Endometrium (tissue), 2 donors: ENCODE measurements at regions not wholly inside any gene's neighbourhood (a gene's known extent, or its start where the extent isn't known, plus 50 kb on each side); places are given as distances from the start of the nearest gene placed in this dataset.

Source experiments
- FAIRE-seq: peaks from 2 replicates; lab custom pipeline; 2012; peaks lifted over from hg19 to GRCh38; lab: Jason Lieb, UNC
- donor health status: control.
- donor health status: control.

DNA sequence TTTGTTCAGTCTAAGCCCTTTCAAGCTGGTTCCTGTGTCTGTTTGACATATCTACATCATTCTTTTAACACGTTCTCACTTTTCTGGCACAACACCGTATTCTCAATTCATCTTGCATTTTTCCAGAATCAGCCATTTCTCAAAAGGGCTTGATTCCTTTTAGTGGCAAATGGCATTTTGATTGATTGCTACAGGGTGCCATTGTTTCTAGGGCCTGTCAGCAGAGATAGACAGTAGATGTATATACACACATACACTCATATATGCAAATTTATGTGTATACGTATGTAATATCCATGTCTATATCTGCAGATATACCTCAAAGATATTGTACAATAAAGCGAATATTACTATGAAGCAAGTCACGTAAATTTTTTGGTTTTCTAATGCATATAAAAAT lies 367.9 kb upstream of the TNP1 start:
- FAIRE-seq: no peak

DNA sequence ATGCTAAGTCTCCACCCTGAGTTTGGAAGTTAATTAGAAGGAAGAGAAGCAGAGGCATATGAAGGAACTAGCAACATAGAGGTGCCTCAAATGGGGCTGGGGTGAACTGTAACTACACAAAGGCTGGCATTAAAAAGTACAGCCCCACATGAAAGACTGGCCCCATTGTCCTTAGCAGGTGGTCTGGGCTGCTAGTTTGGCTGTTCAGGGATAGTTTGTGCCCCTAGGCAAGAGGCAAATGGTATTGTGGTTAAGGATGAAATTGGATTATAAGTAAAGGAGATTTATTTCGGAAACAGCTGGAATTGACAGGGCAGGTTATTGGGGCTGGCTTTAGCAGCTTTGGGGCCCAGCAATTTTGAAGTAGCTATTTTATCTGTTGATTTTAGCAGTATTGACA lies 365.7 kb upstream of the TNP1 start:
- FAIRE-seq: no peak

DNA sequence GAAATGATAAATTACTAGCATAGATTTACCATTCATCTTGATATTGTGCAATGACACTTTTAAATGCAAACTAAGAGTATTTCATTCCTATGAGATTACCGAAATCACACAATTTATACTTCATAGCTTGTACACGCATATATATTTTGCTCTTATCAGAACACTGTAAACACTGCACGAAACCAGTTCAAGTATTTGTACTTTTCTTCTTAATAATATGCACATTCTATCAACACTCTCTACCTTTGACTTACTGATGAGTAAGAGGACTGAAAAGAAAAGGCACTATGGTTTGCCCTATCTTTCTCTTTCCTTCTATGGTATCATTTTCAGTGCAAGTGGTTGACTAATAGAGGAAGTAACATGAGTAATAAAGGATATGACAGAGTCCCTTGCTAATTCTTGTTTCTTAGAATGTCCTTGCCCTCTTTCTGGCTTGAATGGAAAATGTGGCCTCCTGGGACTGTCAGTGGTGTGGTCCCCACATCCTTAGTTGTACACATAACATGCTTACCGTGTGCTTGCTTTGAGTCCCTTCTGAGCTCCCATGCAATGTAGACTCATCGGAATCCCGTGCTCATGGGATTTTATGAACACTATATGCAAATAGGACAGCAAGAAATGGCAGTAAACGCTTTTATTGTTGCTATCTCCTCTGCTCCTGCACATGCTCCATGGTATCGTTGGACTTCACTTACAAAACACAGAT lies 363.5 kb upstream of the TNP1 start:
- FAIRE-seq: no peak

DNA sequence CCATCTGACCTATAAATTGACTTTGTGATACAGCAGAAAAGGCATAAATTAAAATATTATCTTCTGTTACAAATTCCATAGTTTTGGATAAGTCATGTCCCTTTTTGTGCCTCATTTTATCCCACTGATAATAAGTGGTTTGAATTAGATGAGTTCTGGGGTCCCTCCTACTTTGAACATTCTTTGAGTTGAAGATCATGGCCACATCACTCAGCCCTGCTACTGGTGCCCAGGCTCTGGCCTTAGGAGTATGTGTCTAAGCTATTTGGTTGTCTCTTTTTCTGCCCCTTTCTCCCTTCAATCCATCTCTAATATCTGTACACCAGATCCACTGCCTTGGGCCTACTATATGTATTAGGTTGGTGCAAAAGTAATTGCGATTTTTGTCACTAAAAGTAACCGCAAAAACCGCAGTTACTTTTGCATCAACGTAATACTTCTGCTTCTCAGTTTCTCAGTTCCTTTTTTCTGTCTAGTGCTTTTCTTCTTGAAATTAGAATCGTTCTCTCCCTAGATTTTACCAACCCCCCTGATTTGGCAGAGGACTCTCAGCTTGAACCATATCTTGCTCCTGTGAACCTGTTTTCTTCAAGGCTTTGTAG lies 362.5 kb upstream of the TNP1 start:
- FAIRE-seq: no peak

DNA sequence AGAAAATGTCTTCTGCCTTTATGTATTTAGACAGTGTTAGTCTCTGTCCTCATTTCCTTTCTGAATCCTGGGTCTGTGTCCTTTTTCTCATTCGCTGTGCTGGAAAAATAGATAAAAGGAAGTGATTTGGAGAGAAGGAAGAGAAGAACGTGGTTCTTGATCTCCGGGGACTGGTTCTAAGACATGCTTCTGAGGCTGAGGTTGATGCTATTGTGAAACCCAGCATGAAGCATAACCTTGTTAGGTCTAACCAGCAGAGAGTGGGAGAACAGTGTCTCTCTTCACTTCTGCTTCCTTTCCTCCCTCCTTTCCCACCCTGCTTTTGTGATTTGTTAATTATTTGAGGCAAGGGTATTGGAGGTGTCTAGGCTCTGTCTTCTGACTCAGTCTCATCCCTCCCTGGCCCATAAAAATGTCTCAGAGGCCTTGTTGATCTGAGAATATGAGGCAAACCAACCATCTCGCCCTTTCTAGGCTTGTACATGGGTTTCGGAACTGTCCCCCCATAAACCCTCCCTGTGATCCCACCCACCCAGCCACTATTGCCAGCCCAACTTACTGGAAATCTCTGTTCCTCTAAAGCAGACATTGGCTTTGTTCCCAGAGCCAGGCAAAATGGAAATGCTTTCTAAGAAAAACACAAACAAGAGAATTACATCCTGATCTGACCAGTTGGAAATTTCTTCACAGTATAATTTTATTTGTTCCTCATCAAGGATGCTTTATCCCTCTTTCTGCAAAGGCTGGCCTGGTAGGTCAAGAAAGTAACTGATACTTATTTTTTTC lies 360.6 kb upstream of the TNP1 start:
- no peak for FAIRE-seq

DNA sequence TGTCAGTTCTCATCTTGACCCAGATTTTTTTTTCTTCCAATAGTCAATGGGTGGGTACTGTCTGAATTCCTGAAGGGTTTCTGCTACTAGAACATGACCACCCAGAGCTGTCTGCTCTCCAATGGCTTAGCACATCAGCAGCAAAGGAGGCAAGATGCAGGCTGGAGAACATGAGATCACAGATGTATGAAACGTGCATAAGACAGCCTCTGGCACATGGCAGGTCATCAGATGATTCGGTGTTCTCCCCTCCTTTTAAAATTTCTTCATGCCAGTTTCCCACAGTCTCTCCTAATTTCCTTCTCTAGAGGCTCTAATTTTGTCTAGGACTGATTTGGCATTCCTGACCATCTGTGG lies 359.3 kb upstream of the TNP1 start:
- FAIRE-seq: no peak

DNA sequence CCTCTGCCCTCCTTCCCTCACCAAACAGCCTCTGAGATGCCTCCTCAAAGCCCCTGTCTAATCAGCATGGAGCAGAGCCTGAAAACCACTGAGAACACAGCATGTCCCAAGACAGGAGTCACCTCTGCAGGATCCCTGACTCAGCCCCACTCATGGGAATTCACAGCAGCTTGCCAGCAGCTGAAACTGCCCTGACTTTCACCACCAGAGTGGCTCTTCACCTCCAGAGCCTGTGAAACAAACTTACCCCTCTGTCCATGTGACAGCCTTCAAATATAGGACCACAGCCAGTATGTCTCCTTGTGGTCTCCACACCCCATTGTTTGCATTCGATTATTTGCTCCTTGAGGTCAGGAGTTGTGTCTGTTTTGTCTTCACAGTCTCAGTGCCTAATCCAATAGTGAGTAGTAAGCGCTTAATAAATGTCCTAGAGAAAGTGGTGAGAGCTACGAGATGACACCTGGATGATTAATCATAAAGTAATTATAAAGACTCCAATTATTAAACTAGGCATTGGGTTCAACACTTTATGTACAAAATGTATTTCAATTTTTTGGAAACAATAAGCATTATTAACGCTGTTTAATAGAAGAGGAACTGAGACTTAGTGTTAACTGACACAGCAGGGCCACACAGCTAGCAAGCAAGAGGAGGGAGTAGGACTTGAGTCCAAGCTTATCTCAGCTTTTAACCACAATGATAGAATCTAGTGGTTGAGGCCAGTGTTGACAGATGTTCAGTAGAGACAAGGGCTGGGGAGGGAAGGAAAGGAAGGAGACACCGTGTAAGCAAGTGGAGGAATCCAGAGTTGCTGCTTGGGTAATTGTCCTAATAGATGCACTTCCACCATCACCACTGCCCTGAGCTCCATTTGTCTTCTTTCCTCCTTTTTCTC lies 358.7 kb upstream of the TNP1 start:
- FAIRE-seq: no peak

DNA sequence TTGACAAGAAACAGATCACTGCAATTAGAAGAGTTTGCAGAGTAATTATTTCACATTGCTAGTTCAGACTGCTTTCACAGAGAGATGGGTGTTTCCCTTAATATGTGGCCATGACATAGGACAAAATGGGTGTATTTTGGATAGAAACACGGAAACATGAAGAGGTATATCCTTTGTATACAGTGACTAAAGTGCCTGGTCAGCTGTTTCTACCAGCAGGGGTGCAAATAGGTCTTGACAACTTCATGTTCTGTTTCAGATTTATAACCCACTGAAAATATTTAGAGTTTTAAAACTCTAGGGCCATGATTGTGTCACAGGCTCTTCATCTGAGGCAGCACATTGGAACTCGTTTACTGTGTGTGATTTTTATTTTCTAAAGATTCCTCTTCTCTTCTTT lies 357.1 kb upstream of the TNP1 start:
- FAIRE-seq: no peak

DNA sequence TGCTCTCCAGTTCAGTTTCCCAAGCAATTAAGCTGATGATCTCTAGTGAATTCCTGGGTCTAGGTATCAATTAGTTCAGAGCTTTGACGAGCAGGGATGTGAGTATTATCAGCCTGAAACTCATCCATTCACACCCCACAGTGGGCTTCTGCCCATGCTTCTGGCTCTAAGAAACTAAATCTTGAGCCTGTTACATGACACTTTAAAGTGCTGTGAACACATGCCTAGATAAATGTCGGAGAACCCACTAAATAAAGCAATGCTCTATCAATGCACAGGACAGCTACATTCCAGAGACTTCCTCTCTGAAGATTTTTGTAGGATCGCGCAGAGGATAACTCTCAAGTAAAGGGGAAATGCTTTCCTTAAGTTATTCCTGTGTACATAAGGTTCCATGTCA lies 356.5 kb upstream of the TNP1 start:
- no peak for FAIRE-seq

DNA sequence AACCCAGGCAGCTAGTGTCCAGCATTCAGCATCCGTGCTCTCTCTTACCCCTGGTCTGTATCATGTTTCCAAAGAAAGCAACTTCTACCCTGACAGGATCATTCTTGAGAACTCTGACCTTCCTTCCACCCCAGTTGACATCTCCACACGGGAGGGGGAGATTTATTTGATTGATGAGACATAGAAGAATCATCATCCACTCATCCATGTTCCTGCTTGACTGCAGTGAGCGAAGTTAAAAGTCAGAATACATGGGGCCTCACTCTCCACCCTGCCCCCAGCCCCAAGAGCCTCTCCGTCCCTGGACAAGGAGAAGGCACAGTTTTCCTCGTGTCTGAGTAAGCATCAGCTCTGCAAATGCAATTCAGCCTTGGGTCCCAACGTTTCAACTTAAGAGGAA lies 356.0 kb upstream of the TNP1 start:
- FAIRE-seq: no peak

DNA sequence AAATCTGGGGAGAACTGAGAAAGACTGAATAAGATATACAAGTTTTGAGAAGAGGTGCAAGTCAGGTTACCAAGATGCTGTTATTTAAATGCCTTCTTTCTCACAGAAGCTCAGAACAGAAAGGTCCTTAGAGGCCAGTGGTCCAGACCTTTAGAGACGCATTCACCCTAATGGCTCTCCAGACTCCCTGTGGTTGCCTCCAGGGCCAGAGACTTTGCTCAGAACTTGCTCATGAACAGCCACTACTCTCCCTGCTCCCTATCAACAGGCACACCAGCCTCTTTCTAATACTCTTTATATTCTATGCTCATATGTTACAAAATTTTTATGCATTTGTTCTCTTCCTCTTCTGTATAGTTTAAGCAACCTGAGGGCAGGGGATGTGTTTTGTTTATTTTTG lies 349.0 kb upstream of the TNP1 start:
- FAIRE-seq: no peak

DNA sequence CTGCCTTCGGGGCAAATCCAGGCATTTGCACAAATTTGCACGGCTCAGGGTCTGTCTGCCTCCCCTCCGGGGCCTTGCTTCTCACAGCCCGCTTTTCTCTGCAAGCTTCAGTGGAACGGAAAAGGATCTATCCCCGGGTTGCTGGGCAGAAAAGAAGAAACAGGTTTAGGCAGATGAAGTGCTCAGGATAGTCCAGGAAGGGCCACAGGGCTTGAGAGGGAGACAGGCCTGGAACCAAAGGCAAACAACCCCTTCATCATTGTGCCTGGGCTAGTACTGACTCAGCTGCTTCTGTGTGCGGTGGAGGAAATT lies 347.8 kb upstream of the TNP1 start:
- FAIRE-seq: no peak

DNA sequence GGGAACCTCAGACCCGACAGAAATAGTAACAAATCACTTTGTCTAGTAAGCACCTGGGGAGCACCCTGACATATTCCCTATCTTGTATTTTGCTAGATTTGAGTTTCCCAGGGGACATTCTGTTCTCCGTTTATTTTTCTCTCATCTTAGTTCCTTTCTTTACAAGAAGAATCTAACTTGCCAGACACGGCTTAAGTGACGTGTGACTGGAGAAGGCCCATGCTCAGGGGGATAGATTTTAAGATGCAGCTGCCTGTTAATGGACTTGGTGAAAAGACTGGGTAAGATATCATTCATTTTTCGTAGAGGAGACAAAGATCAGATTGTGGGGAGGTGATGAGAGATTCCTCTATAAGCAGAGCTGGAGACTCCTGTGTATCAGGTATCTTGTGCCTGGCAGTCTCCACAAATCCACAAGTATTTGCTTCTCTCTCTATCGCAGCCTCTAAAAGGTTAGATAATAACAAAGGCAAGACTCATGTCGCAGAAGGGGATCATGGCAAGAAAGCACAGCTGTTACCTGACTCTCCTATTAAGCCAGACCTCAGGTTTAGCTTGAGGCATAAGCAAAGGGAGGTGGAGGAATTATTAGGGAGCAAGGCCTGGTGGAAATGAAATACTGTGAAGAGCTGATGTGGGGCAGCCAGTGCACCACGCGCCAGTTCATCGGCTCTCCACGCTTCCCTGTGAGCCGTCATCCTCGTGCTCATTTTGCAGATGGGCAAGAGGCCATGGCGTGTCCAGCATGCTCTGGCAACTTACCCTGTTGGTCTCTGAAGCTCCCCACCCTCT lies 347.2 kb upstream of the TNP1 start:
- no peak for FAIRE-seq

DNA sequence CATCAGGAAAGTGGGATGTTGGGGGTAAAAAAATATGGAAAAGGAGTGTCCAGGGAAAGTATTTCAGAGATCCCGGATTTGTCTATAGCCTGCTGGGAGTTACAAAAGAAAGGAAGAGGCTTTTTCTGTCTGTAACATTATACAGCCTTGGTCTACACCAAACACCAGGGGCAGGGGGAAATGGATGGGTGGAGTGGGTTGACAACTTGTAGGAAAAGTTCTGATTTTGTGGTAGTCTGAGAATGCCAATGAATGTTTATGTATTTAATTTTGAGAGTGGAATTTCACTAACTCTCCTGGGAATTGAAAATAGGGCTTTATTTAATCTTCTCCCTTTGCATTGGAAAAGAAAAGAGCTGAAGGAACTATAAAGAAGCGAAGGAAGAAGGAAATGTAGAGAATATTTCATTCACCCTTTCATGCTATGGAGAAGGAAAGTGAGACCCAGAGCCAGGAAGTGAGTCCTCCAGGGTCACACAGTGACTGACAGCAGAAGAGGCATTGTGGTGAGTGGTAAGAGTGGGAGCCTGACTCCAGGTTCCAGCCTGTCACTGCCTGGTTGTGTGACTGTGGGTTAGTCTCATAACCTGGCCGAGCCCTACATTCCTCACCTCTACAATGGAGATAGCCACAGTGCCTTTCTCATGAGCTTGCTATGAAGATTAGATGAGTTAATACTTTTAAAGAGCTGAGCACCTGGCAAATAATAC lies 346.3 kb upstream of the TNP1 start:
- FAIRE-seq: no peak

DNA sequence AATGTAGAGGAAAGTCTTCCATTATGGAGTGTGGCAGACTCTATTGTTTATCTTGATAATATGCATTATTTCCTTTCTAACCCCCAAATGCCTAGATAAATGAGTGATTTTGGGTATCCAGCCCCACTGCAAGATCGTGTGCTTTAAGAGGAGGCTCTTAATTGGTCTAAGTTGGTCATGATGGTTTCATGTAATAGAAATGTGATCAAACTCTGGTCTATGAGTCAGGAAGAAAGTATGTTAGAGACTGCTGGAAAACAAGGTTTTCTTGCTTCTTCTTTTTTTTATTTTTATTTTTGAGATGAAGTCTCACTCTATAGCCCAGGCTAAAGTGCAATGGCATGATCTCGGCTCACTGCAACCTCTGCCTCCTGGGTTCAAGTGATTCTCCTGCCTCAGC lies 344.5 kb upstream of the TNP1 start:
- FAIRE-seq: no peak

DNA sequence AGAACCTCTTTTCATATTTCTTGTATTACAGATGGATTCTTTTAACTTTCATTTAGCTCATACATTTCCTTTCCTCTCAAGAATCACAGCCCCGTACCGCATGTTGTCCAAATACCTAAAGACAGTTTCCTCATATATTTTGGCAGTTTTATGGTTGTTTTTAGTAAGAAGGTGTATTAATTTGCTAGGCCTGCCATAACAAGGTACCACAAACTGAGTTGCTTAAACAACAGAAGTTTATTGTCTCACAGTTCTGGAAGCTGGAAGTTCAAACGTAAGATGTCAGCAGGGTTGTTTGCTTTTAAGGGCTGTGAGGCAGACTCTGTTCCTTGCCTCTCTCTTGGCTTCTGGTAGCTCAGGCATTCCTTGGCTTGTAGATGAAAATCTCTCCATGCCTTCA lies 343.2 kb upstream of the TNP1 start:
- no peak for FAIRE-seq

DNA sequence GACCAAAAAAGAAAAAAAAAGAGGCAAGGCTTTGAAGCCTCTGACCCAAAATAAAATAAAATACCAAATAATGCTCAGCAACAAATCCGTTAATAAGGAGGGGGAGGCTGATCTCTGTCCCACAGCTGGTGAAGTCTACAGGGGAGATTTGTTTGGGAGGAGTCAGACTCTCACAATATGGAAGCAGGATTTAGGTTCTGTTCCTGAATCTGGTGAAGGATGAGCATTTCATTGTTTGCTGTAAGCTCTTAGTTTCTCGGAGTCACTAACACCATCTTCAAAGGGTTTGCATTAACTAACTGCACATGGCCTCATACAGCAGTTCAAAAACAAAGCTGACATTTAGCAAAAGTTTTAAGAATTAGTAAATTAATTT lies 339.4 kb upstream of the TNP1 start:
- FAIRE-seq: peak; percentile 23

DNA sequence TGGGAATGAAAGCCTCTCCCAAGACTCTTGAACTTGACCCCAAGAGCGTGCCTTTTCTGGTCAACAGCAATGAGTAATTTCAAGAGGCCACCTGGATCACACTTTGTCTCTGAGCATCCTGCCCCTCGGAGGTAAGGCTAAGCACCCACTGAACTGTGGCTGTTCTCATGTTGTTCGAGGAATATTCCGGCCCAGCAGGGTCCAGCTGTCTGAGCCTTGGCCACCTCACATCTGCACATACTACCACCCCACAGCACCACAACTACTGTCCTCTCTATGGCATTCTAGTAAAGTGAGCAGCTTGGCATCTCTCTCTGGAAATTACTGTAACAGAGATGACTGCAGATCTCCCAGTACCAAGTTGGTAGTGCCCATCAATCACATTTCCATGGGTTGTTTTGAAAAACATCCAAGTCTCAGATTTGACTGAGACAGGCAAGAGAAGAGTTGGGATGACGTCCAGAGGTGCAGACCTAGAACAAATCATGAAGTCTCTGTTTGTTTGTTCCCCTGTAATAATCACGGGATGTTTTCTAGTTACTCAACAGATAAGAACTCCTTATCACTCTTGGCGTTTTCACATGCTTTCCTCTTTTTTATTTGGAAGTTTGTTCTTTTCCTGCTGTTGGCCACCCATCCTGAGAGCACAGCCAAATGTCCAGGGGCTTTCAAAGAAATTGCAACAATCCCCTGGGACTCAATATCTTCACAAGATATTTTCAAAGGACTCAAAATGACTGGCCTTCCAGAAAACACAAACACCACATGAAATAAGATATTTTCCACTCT lies 336.0 kb upstream of the TNP1 start:
- no peak for FAIRE-seq

DNA sequence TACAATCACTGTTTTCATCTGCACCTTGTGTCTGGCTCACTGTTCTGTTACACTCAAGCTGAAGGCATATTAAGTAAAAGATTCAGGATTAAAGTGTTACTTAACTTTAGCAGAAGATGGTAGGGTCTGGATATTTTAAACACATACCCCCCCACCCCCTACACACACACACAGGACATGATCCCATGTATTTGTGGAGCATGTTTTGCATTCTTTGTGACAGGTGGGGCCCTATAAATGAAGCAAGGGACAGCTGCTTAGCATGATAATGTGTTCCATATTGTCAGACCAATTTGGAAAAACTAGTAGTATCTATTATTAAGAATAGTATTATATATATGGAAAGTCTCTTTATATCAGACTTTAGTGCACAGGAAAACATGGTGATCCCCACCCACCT lies 335.2 kb upstream of the TNP1 start:
- FAIRE-seq: no peak
